CD4-positive, alpha-beta memory T cell (primary cell): ENCODE measurements at regions not wholly inside any gene's neighbourhood (a gene's known extent, or its start where the extent isn't known, plus 50 kb on each side); places are given as distances from the start of the nearest gene placed in this dataset.

ENCODE experiments used
- CTCF ChIA-PET: fragments of 350-600 bp; sonication (Branson Sonifier 250); formaldehyde crosslinking; loops from one replicate; lab custom pipeline; 2021; ENCODE audit warnings: inconsistent platforms; ENCODE audit not compliant: partially characterized antibody; lab: Charles Lee
- POLR2A ChIA-PET: fragments of 350-600 bp; sonication (Branson Sonifier 250); formaldehyde crosslinking; loops from one replicate; lab custom pipeline; 2021; ENCODE audit not compliant: partially characterized antibody; lab: Charles Lee
- DNase-seq, 5 donors: peaks; one replicate each; pipeline versions ENCODE4 v3.0.0 to v3.0.0-alpha.2; 2020 to 2022; ENCODE audit warnings: mixed read lengths in 1 of 5
- H3K27ac ChIP-seq: one replicate; pipeline ENCODE4 v1.7.0; 2013; ENCODE audit warnings: low read depth, low read length
- H3K27me3 ChIP-seq: 2 replicates; pipeline ENCODE4 v1.7.0; 2013; ENCODE audit warnings: mild to moderate bottlenecking, low read length, moderate library complexity; ENCODE audit not compliant: insufficient read depth
- H3K36me3 ChIP-seq: 2 replicates; pipeline ENCODE4 v1.7.0; 2013; ENCODE audit warnings: mild to moderate bottlenecking, low read length, moderate library complexity; ENCODE audit not compliant: insufficient read depth
- H3K4me1 ChIP-seq: 2 replicates; pipeline ENCODE4 v1.7.0; 2013; ENCODE audit warnings: mild to moderate bottlenecking, low read length, moderate library complexity; ENCODE audit not compliant: insufficient read depth
- H3K4me3 ChIP-seq, 2 donors: one replicate each; pipeline ENCODE4 v1.7.0; 2013; ENCODE audit warnings: low read length in 2 of 2, mild to moderate bottlenecking in 1 of 2
- H3K9me3 ChIP-seq, 2 donors: one replicate each; pipeline ENCODE4 v1.7.0; 2013; ENCODE audit warnings: low read length in 2 of 2, control low read depth in 1 of 2; ENCODE audit not compliant: control insufficient read depth in 1 of 2
- H3K27ac Mint-ChIP-seq, 7 donors: one replicate each; pipeline ENCODE4 v1.8.0; 2020 to 2021; ENCODE audit warnings: mixed read lengths in 7 of 7, mild to moderate bottlenecking in 6 of 7, inconsistent platforms in 3 of 7, moderate library complexity in 3 of 7
- H3K27me3 Mint-ChIP-seq, 2 donors: one replicate each; pipeline ENCODE4 v1.8.0; 2020 to 2021; ENCODE audit warnings: mixed read lengths in 2 of 2
- H3K36me3 Mint-ChIP-seq, 2 donors: one replicate each; pipeline ENCODE4 v1.8.0; 2020 to 2021; ENCODE audit warnings: mixed read lengths in 2 of 2, inconsistent platforms in 1 of 2, mild to moderate bottlenecking in 1 of 2
- H3K4me1 Mint-ChIP-seq, 4 donors: one replicate each; pipeline ENCODE4 v1.8.0; 2020 to 2021; ENCODE audit warnings: mixed read lengths in 4 of 4, mild to moderate bottlenecking in 1 of 4
- H3K4me3 Mint-ChIP-seq, 8 donors: one replicate each; pipeline ENCODE4 v1.8.0; 2020 to 2021; ENCODE audit warnings: mixed read lengths in 8 of 8, mild to moderate bottlenecking in 7 of 8, moderate library complexity in 6 of 8, inconsistent platforms in 3 of 8
- H3K9me3 Mint-ChIP-seq, 8 donors: one replicate each; pipeline ENCODE4 v1.8.0; 2020 to 2021; ENCODE audit warnings: mixed read lengths in 8 of 8, mild to moderate bottlenecking in 5 of 8, inconsistent platforms in 3 of 8, moderate library complexity in 1 of 8
- intact Hi-C: fragments of 100-400 bp; cut with micrococcal nuclease; formaldehyde crosslinking; loops from one replicate; pipeline ENCODE4 v1.15.1; 2023

DNA sequence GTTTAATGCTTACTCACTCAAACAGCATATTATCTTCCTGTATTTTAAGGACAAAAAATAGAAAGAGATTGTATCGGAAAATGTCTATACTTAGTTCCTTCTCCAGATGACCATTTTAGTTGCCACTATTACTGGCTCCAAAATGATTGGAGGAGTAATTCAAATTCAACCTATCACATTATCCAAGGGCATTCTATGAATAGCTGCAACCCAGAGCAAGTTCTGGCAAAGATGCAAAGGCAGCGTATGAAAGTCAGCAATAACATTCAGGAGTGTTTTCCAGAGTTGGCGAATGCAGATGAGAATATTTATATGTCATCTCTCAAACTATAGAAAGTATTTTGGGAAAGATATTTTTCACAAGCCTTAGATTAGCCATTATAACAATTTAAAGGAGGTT lies 389.8 kb upstream of the ADGRL2 start:
- H3K27ac ChIP-seq, result no peak overlapping the region
- Mint-ChIP-seq H3K4me1 (no peaks in the 10 kb centered on the region), H3K27me3 (peaks cover 0 to 1% of the 10 kb centered on the region in 2 donors), H3K27ac (no peak overlapping the region), H3K4me3 (no peak overlapping the region), H3K36me3 (no peaks in the 10 kb centered on the region), H3K9me3 (peaks cover 0 to 7% (median 2%) of the 10 kb centered on the region in 8 donors)
- no peak for DNase-seq
- intact Hi-C loops, result no loop called here
- H3K9me3 ChIP-seq, result no peaks in the 10 kb centered on the region
- POLR2A ChIA-PET, result no interaction called here
- no peaks in the 10 kb centered on the region for H3K27me3 ChIP-seq
- CTCF ChIA-PET, result no interaction called here
- no peaks in the 10 kb centered on the region for H3K4me1 ChIP-seq
- no peaks in the 10 kb centered on the region for H3K36me3 ChIP-seq
- no peak overlapping the region for H3K4me3 ChIP-seq

DNA sequence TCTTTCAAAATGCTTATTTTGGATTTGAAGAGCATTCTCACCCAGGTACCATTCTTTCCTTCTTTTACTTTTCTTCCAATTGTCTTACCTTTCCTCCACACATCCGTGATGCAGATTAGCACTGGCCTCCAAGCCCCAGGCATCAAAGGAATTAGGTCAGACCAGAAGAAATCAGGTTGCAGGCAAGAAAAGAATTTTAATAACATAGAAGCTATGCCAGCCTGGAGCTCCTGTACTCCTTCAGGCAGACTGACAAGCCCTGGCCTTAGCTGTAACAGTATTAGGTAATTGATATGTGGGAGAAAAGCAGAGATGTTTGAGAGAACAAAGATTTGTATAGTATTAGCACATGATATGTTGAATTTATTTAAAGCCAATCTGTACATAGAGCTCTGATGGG lies 390.4 kb upstream of the ADGRL2 start:
- no peaks in the 10 kb centered on the region for H3K9me3 ChIP-seq
- H3K4me3 ChIP-seq, result no peak overlapping the region
- H3K4me1 Mint-ChIP-seq, result no peaks in the 10 kb centered on the region
- no peak overlapping the region for H3K4me3 Mint-ChIP-seq
- H3K27ac ChIP-seq, result no peak overlapping the region
- intact Hi-C loops, result no loop called here
- no peaks in the 10 kb centered on the region for H3K27me3 ChIP-seq
- DNase-seq, result no peak
- H3K9me3 Mint-ChIP-seq, result peaks cover 0 to 7% (median 2%) of the 10 kb centered on the region in 8 donors
- H3K27ac Mint-ChIP-seq, result no peak overlapping the region
- ChIA-PET CTCF (no interaction called here), POLR2A (no interaction called here)
- H3K36me3 Mint-ChIP-seq, result no peaks in the 10 kb centered on the region
- H3K4me1 ChIP-seq, result no peaks in the 10 kb centered on the region
- peaks cover 0 to 1% of the 10 kb centered on the region in 2 donors for H3K27me3 Mint-ChIP-seq
- H3K36me3 ChIP-seq, result no peaks in the 10 kb centered on the region

DNA sequence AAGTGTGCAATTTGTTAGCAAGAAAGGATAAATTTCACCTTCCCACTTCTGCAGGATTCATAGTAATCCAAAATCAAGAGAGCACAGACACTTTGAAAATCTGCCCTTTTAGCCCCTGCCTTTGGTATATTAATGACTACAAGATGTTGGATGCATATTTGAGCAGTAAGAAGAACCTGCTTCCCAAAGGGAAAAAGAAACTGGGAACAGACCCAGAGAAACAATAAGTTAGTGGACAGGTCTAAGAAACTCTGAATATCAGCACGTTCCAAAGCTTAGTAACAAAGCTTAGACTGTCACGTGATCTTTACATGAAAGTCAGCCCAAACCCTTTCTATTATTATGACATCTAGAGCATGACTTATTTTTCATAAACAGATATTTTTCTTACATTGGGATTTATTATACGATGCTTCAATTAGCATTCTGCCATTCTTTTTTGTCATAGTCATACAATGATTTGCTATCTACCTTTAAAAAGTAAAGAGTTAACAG lies 390.9 kb upstream of the ADGRL2 start:
- no peaks in the 10 kb centered on the region for H3K36me3 ChIP-seq
- H3K4me3 ChIP-seq, result no peak overlapping the region
- ChIA-PET POLR2A (no interaction called here), CTCF (no interaction called here)
- intact Hi-C loops, result no loop called here
- Mint-ChIP-seq H3K36me3 (no peaks in the 10 kb centered on the region), H3K9me3 (peaks cover 0 to 6% (median 2%) of the 10 kb centered on the region in 8 donors), H3K4me3 (no peak overlapping the region), H3K27me3 (peaks cover 0 to 1% of the 10 kb centered on the region in 2 donors), H3K4me1 (no peaks in the 10 kb centered on the region), H3K27ac (no peak overlapping the region)
- no peak overlapping the region for H3K27ac ChIP-seq
- no peak for DNase-seq
- H3K4me1 ChIP-seq, result no peaks in the 10 kb centered on the region
- H3K27me3 ChIP-seq, result no peaks in the 10 kb centered on the region
- no peaks in the 10 kb centered on the region for H3K9me3 ChIP-seq

DNA sequence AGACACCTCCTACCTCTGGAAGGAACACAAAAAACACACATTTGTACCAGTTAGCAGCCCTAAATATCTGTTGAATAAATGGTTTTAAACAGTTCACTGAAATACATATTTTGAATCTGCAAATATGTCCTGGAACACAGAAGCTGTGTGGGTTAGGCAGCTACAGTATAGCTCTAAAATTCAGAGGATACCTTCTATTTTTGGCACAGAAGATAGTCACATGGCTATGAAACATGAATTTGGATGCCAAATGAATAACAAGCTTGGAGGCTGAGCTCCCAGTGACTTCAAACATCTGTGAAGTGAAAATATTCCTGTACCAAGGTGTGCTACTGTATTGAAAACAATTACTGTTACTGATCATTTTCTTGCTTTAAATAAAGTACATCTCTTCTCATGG lies 391.5 kb upstream of the ADGRL2 start:
- no peak overlapping the region for H3K4me3 ChIP-seq
- no peak overlapping the region for H3K27ac ChIP-seq
- no peaks in the 10 kb centered on the region for H3K4me1 ChIP-seq
- ChIA-PET POLR2A (no interaction called here), CTCF (no interaction called here)
- DNase-seq, result no peak
- intact Hi-C loops, result no loop called here
- Mint-ChIP-seq H3K4me1 (no peaks in the 10 kb centered on the region), H3K9me3 (peaks cover 0 to 3% (median 2%) of the 10 kb centered on the region in 8 donors), H3K36me3 (no peaks in the 10 kb centered on the region), H3K27me3 (peaks cover 0 to 1% of the 10 kb centered on the region in 2 donors), H3K4me3 (no peak overlapping the region), H3K27ac (no peak overlapping the region)
- H3K36me3 ChIP-seq, result no peaks in the 10 kb centered on the region
- no peaks in the 10 kb centered on the region for H3K9me3 ChIP-seq
- no peaks in the 10 kb centered on the region for H3K27me3 ChIP-seq

DNA sequence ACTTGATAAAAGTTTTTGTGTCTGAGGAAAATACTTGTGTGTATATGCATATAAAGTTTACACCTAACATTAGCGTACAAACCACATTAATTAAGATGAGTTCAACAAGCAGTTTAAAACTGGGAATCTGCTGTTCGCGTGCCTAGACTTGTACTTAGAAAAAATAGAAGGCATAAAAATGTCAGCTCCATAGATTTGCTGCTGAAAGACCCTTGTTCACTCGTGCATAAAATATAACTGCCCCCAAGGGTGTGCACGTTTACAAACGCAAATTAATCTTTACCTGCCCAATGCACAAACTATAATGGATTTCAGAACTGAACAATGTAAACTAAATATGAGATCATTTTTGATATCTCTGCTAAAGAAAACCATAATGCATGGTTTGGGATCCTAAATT lies 392.3 kb upstream of the ADGRL2 start:
- Mint-ChIP-seq H3K27ac (no peak overlapping the region), H3K4me3 (no peak overlapping the region), H3K36me3 (no peaks in the 10 kb centered on the region), H3K9me3 (peaks cover 0 to 3% (median 2%) of the 10 kb centered on the region in 8 donors), H3K4me1 (no peaks in the 10 kb centered on the region), H3K27me3 (peaks cover 0 to 1% of the 10 kb centered on the region in 2 donors)
- Histone ChIP-seq H3K9me3 (no peaks in the 10 kb centered on the region), H3K27ac (no peak overlapping the region), H3K36me3 (no peaks in the 10 kb centered on the region), H3K4me1 (no peaks in the 10 kb centered on the region), H3K27me3 (no peaks in the 10 kb centered on the region), H3K4me3 (no peak overlapping the region)
- DNase-seq, result no peak
- ChIA-PET CTCF (no interaction called here), POLR2A (no interaction called here)
- intact Hi-C loops, result no loop called here

DNA sequence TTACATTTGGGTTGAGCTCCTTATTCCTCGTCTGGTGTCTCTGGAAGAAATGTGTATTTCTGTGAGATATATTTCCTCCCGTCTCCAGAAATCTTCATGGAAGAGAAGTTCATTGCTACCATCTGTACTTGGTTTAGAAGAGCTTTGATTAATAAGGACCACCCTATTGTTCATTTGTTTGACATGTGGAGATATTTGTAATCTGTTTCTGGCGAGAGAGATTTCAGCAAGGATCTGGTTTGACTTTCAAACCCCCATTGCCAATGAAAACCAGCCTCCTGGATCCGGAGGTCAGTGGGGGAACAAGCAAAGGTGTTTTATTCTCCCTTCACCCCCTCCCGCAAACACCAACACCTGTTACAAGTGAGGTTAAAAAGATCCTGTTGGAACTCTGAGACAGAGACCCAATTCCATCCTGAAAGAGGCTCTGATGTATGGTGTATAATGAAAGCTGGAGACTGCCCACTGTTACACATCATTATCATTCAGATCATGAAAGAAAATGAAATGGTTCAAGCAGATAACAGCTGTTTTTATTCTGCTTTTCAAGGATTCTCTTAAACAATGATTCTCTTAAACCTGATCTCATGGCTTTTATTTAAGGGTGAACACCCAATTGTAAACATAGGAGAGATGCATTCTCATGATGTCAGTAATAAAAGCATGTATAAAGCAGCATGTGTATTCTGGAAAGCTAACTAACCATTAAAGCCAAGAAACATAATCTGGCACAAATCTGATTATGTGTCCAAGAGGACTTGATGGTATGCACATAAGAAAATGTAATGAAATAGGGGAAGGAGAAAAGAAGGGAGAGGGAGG lies 393.5 kb upstream of the ADGRL2 start:
- no peaks in the 10 kb centered on the region for H3K4me1 ChIP-seq
- H3K4me3 ChIP-seq, result no peak overlapping the region
- H3K27ac ChIP-seq, result no peak overlapping the region
- peaks cover 0 to 1% of the 10 kb centered on the region in 2 donors for H3K27me3 Mint-ChIP-seq
- H3K4me1 Mint-ChIP-seq, result no peaks in the 10 kb centered on the region
- ChIA-PET CTCF (no interaction called here), POLR2A (no interaction called here)
- H3K36me3 Mint-ChIP-seq, result no peaks in the 10 kb centered on the region
- H3K27ac Mint-ChIP-seq, result no peak overlapping the region
- peaks cover 0 to 3% (median 1%) of the 10 kb centered on the region in 8 donors for H3K9me3 Mint-ChIP-seq
- intact Hi-C loops, result no loop called here
- no peaks in the 10 kb centered on the region for H3K27me3 ChIP-seq
- H3K9me3 ChIP-seq, result no peaks in the 10 kb centered on the region
- H3K4me3 Mint-ChIP-seq, result no peak overlapping the region
- no peaks in the 10 kb centered on the region for H3K36me3 ChIP-seq
- no peak for DNase-seq

DNA sequence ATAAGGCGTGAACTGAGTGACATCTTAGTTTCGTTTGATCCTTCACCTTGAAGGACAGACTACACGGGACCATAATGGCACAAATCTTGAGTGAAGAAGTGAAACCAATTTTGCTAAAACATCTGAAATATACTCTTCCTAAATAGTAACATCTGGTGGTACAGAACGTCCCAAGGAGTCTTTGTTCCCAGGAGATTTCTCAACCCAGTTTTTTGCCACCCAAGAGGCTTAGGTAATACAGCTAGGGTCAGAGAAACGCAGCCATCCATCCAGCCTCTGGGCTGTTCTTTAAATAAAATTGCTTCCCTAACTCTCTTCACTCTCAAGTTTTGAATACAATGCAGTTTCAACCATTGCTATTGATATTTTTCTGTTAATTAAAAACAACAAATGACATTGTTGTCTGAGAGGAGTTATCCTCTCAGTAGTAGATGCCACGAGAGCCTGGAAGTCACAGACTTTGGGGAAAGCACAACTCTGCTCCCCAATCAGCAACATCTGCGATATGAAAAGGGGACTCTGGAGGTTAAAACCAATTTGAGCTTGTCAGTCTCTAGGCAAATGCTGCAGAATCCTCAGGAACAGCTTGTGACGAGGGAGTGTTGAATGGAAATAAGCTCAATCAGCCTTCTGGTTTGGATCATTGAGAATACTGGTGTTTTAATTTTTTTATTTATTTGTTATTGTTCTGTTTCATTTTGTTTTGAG lies 394.3 kb upstream of the ADGRL2 start:
- Histone ChIP-seq H3K4me1 (no peaks in the 10 kb centered on the region), H3K9me3 (no peaks in the 10 kb centered on the region), H3K36me3 (no peaks in the 10 kb centered on the region), H3K27ac (no peak overlapping the region), H3K27me3 (no peaks in the 10 kb centered on the region), H3K4me3 (no peak overlapping the region)
- no peak for DNase-seq
- H3K4me3 Mint-ChIP-seq, result no peak overlapping the region
- intact Hi-C loops, result no loop called here
- H3K27me3 Mint-ChIP-seq, result peaks cover 0 to 1% of the 10 kb centered on the region in 2 donors
- peak overlapping the region in 1 of 7 donors; percentile 41 for H3K27ac Mint-ChIP-seq
- ChIA-PET POLR2A (no interaction called here), CTCF (no interaction called here)
- peaks cover 0 to 11% (median 2%) of the 10 kb centered on the region in 8 donors for H3K9me3 Mint-ChIP-seq
- H3K36me3 Mint-ChIP-seq, result no peaks in the 10 kb centered on the region
- no peaks in the 10 kb centered on the region for H3K4me1 Mint-ChIP-seq
